GM12878 (cell line): ENCODE measurements at regions not wholly inside any gene's neighbourhood (a gene's known extent, or its start where the extent isn't known, plus 50 kb on each side); places are given as distances from the start of the nearest gene placed in this dataset.

Experiments
- ATAC-seq: fragments of 200-7000 bp; cut with Tn5 transposase; 3 replicates; pipeline ENCODE4 v1.9.1; 2020; ENCODE audit warnings: mild to moderate bottlenecking, moderate library complexity
- BruUV-seq: library from RNA; stranded (reverse); fragments of 400-500 nt; replicated peaks from 2 replicates; lab custom pipeline; 2021; lab: Mats Ljungman, UMichigan
- CTCF ChIA-PET: fragments of 300-600 bp; sonication (Branson Sonifier 250); formaldehyde crosslinking; extraction: SDS; loops from one replicate; lab custom pipeline; 2021; ENCODE audit warnings: inconsistent platforms; lab: Yijun Ruan, JAX
- POLR2A ChIA-PET: fragments of 350-600 bp; formaldehyde crosslinking; extraction: SDS; loops from one replicate; lab custom pipeline; 2021; ENCODE audit warnings: inconsistent platforms; lab: Charles Lee
- RAD21 ChIA-PET: fragments of 300-600 bp; sonication (Branson Sonifier 250); formaldehyde crosslinking; loops from one replicate; lab custom pipeline; 2023; ENCODE audit warnings: antibody characterized with exemption; ENCODE audit not compliant: unreplicated experiment; lab: Charles Lee
- SMC1A ChIA-PET: fragments of 300-600 bp; sonication (Branson Sonifier 250); formaldehyde crosslinking; loops from one replicate; lab custom pipeline; 2023; ENCODE audit not compliant: unreplicated experiment, uncharacterized antibody; lab: Charles Lee
- DNase-seq: peaks from one replicate; pipeline ENCODE4 v3.0.0-alpha.2; 2011; ENCODE audit warnings: low read depth, low spot score
- FAIRE-seq: peaks from 3 replicates; lab custom pipeline; 2011; peaks lifted over from hg19 to GRCh38; lab: Jason Lieb, UNC
- H2AFZ ChIP-seq: 2 replicates; pipeline ENCODE4 v1.6.0; 2011; ENCODE audit warnings: low read depth, low read length, control low read depth; ENCODE audit not compliant: control insufficient read depth
- H3K27ac ChIP-seq: 2 replicates; pipeline ENCODE4 v1.5.1; 2011; ENCODE audit warnings: control low read depth; ENCODE audit not compliant: control insufficient read depth, insufficient read depth
- H3K27me3 ChIP-seq, 2 experiments: replicated peaks in 1 of 2; 2 replicates each; pipeline versions ENCODE4 v1.6.0 to v1.6.1; 2011; ENCODE audit warnings: low read length in 1 of 2; ENCODE audit not compliant: control insufficient read depth in 2 of 2, insufficient read depth in 2 of 2
- H3K36me3 ChIP-seq, 2 experiments: 2 replicates each; pipeline ENCODE4 v1.5.1; 2011; ENCODE audit warnings: low read length in 1 of 2; ENCODE audit not compliant: control insufficient read depth in 2 of 2, insufficient read depth in 2 of 2
- H3K4me1 ChIP-seq: 2 replicates; pipeline ENCODE4 v1.6.1; 2011; ENCODE audit warnings: mild to moderate bottlenecking, low read length, moderate library complexity, mixed read lengths; ENCODE audit not compliant: control insufficient read depth, insufficient read depth
- H3K4me2 ChIP-seq: 2 replicates; pipeline ENCODE4 v1.6.0; 2011; ENCODE audit warnings: control low read depth; ENCODE audit not compliant: control insufficient read depth, insufficient read depth
- H3K4me3 ChIP-seq: fragments of 200-600 bp; sonication (generic); 2 replicates; pipeline ENCODE4 v1.5.1; 2016
- H3K79me2 ChIP-seq: 2 replicates; pipeline ENCODE4 v1.6.0; 2011; ENCODE audit warnings: low read length; ENCODE audit not compliant: control insufficient read depth, insufficient read depth
- H3K9ac ChIP-seq: 2 replicates; pipeline ENCODE4 v1.8.0; 2011; ENCODE audit warnings: low read length, control low read depth, mixed read lengths; ENCODE audit not compliant: control insufficient read depth, insufficient read depth
- H3K9me3 ChIP-seq: replicated peaks from 3 replicates; pipeline ENCODE4 v1.5.1; 2011; ENCODE audit warnings: mild to moderate bottlenecking, low read length; ENCODE audit not compliant: control insufficient read depth, insufficient read depth
- H4K20me1 ChIP-seq: 2 replicates; pipeline ENCODE4 v1.6.0; 2011; ENCODE audit not compliant: control insufficient read depth, insufficient read depth
- BCL3 ChIP-seq: IDR thresholded peaks from 2 replicates; pipeline ENCODE4 v1.6.1; 2011; ENCODE audit warnings: borderline replicate concordance, low read depth, mild to moderate bottlenecking, moderate library complexity, low read length; ENCODE audit not compliant: insufficient read depth, poor library complexity, severe bottlenecking
- CBX3 ChIP-seq: fragments of 200-600 bp; sonication (generic); IDR thresholded peaks from 2 replicates; pipeline ENCODE4 v1.6.1; 2016; ENCODE audit warnings: low read depth, borderline replicate concordance
- ELK1 ChIP-seq: IDR thresholded peaks from 2 replicates; pipeline ENCODE4 v1.6.1; 2012; ENCODE audit warnings: low read depth, low read length, improper control_type of control experiment
- GATAD2B ChIP-seq: fragments of 450-650 bp; conservative IDR thresholded peaks from 2 replicates; pipeline ENCODE4 v1.6.1; 2017; ENCODE audit warnings: low read depth, mild to moderate bottlenecking, moderate library complexity
- HDAC6 ChIP-seq: fragments of 200-600 bp; sonication (generic); IDR thresholded peaks from one replicate; pipeline ENCODE4 v1.8.0; 2017; ENCODE audit warnings: antibody characterized with exemption; ENCODE audit not compliant: unreplicated experiment
- HDGF ChIP-seq: fragments of 450-650 bp; IDR thresholded peaks from 2 replicates; pipeline ENCODE4 v1.6.1; 2016; ENCODE audit warnings: antibody characterized with exemption
- IKZF1 ChIP-seq: fragments of 450-650 bp; conservative IDR thresholded peaks from 2 replicates; pipeline ENCODE4 v1.6.1; 2017; ENCODE audit warnings: antibody characterized with exemption, mild to moderate bottlenecking
- KLF5 ChIP-seq: fragments of 450-650 bp; IDR thresholded peaks from 2 replicates; pipeline ENCODE4 v1.6.1; 2014; ENCODE audit warnings: mild to moderate bottlenecking; ENCODE audit not compliant: partially characterized antibody
- MEF2B ChIP-seq: fragments of 450-650 bp; IDR thresholded peaks from 2 replicates; pipeline ENCODE4 v1.6.1; 2018; ENCODE audit warnings: mild to moderate bottlenecking, moderate library complexity; ENCODE audit not compliant: partially characterized antibody, poor library complexity, severe bottlenecking
- PML ChIP-seq: IDR thresholded peaks from 2 replicates; pipeline ENCODE4 v1.6.1; 2012; ENCODE audit warnings: low read length, inconsistent platforms
- POLR2AphosphoS2 ChIP-seq: IDR thresholded peaks from 2 replicates; pipeline ENCODE4 v1.6.1; 2011; ENCODE audit warnings: low read depth, mild to moderate bottlenecking, low read length, improper control_type of control experiment, moderate library complexity
- STAT1 ChIP-seq: fragments of 450-650 bp; conservative IDR thresholded peaks from 2 replicates; pipeline ENCODE4 v1.6.1; 2014; ENCODE audit warnings: antibody characterized with exemption, mild to moderate bottlenecking
- TBL1XR1 ChIP-seq: IDR thresholded peaks from 2 replicates; pipeline ENCODE4 v1.6.1; 2012; ENCODE audit warnings: low read depth, low read length, improper control_type of control experiment
- ZBTB40 ChIP-seq: fragments of 450-650 bp; IDR thresholded peaks from 2 replicates; pipeline ENCODE4 v1.6.1; 2016; ENCODE audit warnings: mild to moderate bottlenecking, moderate library complexity, borderline replicate concordance
- WGBS: methylation state at CpG from one replicate; pipeline ENCODE4 v1.1.6; 2016; ENCODE audit warnings: low lambda C conversion rate; ENCODE audit not compliant: insufficient replicate concordance, insufficient coverage; ENCODE audit errors: missing lambda C conversion rate; 5-methylcytosine and 5-hydroxymethylcytosine counted together
- in situ Hi-C: fragments of 300-500 bp; cut with MboI; formaldehyde crosslinking; loops from 9 replicates; pipeline ENCODE4 v1.14.3; 2018; ENCODE audit warnings: mixed read lengths
- intact Hi-C: fragments of 100-400 bp; cut with micrococcal nuclease; formaldehyde crosslinking; loops from one replicate; pipeline ENCODE4 v1.14.2; 2022; ENCODE audit not compliant: unreplicated experiment

GRCh38 chr4:117383468-117383867 is 298.1 kb upstream of the TRAM1L1 start (continued):
- TF ChIP-seq MEF2B (no peak), CBX3 (no peak), POLR2AphosphoS2 (no peak), BCL3 (no peak), KLF5 (no peak), STAT1 (no peak), TBL1XR1 (no peak), HDAC6 (no peak), HDGF (no peak)

GRCh38 chr4:117385526-117385925 is 300.1 kb upstream of the TRAM1L1 start:
- ATAC-seq (no peak), FAIRE-seq (no peak), DNase-seq (no peak)
- ChIA-PET SMC1A (no interaction called here), POLR2A (no interaction called here), CTCF (no interaction called here), RAD21 (no interaction called here)
- intact Hi-C loops: no loop called here
- Histone ChIP-seq H3K4me3 (no peak overlapping the region), H2AFZ (no peak overlapping the region), H3K36me3 (no peaks in the 10 kb centered on the region), H3K27ac (no peak overlapping the region), H4K20me1 (no peaks in the 10 kb centered on the region), H3K9me3 (no peaks in the 10 kb centered on the region), H3K79me2 (no peaks in the 10 kb centered on the region), H3K4me2 (no peak overlapping the region), H3K4me1 (no peaks in the 10 kb centered on the region), H3K27me3 (no peaks in the 10 kb centered on the region), H3K9ac (no peak overlapping the region)
- 0% methylated on average over 1 of the region's 1 CpG for WGBS
- in situ Hi-C loops: no loop called here
- BruUV-seq: no TSS peak
- TF ChIP-seq GATAD2B (no peak), STAT1 (no peak), PML (no peak), ZBTB40 (no peak), ELK1 (no peak), IKZF1 (no peak)
